Naive thymus-derived CD4-positive, alpha-beta T cell (primary cell): ENCODE measurements at regions not wholly inside any gene's neighbourhood (a gene's known extent, or its start where the extent isn't known, plus 50 kb on each side); places are given as distances from the start of the nearest gene placed in this dataset.

ENCODE experiments used
- ATAC-seq: fragments of 150-1000 bp; cut with Tn5 transposase; 2 replicates; pipeline ENCODE4 v1.10.0; 2021; ENCODE audit warnings: mild to moderate bottlenecking, moderate library complexity
- CTCF ChIA-PET: fragments of 350-600 bp; sonication (Branson Sonifier 250); formaldehyde crosslinking; loops from one replicate; lab custom pipeline; 2021; ENCODE audit warnings: antibody characterized with exemption; lab: Charles Lee
- POLR2A ChIA-PET: fragments of 350-600 bp; sonication (Branson Sonifier 250); formaldehyde crosslinking; loops from one replicate; lab custom pipeline; 2021; ENCODE audit warnings: antibody characterized with exemption, inconsistent platforms; lab: Charles Lee
- DNase-seq, 9 donors: peaks; one replicate each; pipeline versions ENCODE4 v3.0.0 to v3.0.0-alpha.2; 2020 to 2022; ENCODE audit warnings: mixed read lengths in 1 of 9
- H3K27ac ChIP-seq: one replicate; pipeline ENCODE4 v1.7.0; 2013; ENCODE audit warnings: mild to moderate bottlenecking, low read depth, low read length, moderate library complexity
- H3K27me3 ChIP-seq, 2 donors: one replicate each; pipeline ENCODE4 v1.7.0; 2013; ENCODE audit warnings: low read length in 2 of 2, mild to moderate bottlenecking in 2 of 2, moderate library complexity in 2 of 2; ENCODE audit not compliant: control insufficient read depth in 2 of 2, insufficient read depth in 2 of 2
- H3K36me3 ChIP-seq, 3 experiments: 1 replicate in 2 of 3; 2 replicates in 1 of 3; pipeline ENCODE4 v1.7.0; 2013; ENCODE audit warnings: low read length in 3 of 3, mild to moderate bottlenecking in 3 of 3, moderate library complexity in 1 of 3; ENCODE audit not compliant: insufficient read depth in 3 of 3, control insufficient read depth in 2 of 3
- H3K4me1 ChIP-seq, 2 donors: one replicate each; pipeline ENCODE4 v1.7.0; 2013; ENCODE audit warnings: low read length in 2 of 2, mild to moderate bottlenecking in 2 of 2, moderate library complexity in 1 of 2; ENCODE audit not compliant: control insufficient read depth in 2 of 2, insufficient read depth in 2 of 2
- H3K4me3 ChIP-seq: 2 replicates; pipeline ENCODE4 v1.7.0; 2013; ENCODE audit warnings: mild to moderate bottlenecking, low read length
- H3K9me3 ChIP-seq, 3 experiments: 1 replicate in 2 of 3; 2 replicates in 1 of 3; pipeline ENCODE4 v1.7.0; 2013; ENCODE audit warnings: low read length in 3 of 3; ENCODE audit not compliant: control insufficient read depth in 2 of 3
- H3K27ac Mint-ChIP-seq, 9 donors: one replicate each; pipeline ENCODE4 v1.8.0; 2020 to 2022; ENCODE audit warnings: mixed read lengths in 9 of 9, mild to moderate bottlenecking in 8 of 9, moderate library complexity in 5 of 9, inconsistent platforms in 2 of 9
- H3K27me3 Mint-ChIP-seq, 5 donors: one replicate each; pipeline ENCODE4 v1.8.0; 2021 to 2022; ENCODE audit warnings: mixed read lengths in 5 of 5, mild to moderate bottlenecking in 1 of 5
- H3K36me3 Mint-ChIP-seq, 5 donors: one replicate each; pipeline ENCODE4 v1.8.0; 2020 to 2022; ENCODE audit warnings: mixed read lengths in 5 of 5, mild to moderate bottlenecking in 3 of 5, inconsistent platforms in 1 of 5
- H3K4me1 Mint-ChIP-seq, 7 donors: one replicate each; pipeline ENCODE4 v1.8.0; 2020 to 2022; ENCODE audit warnings: mixed read lengths in 7 of 7, mild to moderate bottlenecking in 3 of 7, inconsistent platforms in 1 of 7
- H3K4me3 Mint-ChIP-seq, 10 donors: one replicate each; pipeline ENCODE4 v1.8.0; 2020 to 2022; ENCODE audit warnings: mild to moderate bottlenecking in 10 of 10, mixed read lengths in 10 of 10, moderate library complexity in 6 of 10, inconsistent platforms in 2 of 10
- H3K9me3 Mint-ChIP-seq, 11 donors: one replicate each; pipeline ENCODE4 v1.8.0; 2020 to 2022; ENCODE audit warnings: mixed read lengths in 11 of 11, mild to moderate bottlenecking in 4 of 11, inconsistent platforms in 1 of 11, moderate library complexity in 1 of 11
- intact Hi-C, 2 donors: fragments of 100-400 bp; cut with micrococcal nuclease; formaldehyde crosslinking; loops; one replicate each; pipeline ENCODE4 v1.15.1; 2023

DNA sequence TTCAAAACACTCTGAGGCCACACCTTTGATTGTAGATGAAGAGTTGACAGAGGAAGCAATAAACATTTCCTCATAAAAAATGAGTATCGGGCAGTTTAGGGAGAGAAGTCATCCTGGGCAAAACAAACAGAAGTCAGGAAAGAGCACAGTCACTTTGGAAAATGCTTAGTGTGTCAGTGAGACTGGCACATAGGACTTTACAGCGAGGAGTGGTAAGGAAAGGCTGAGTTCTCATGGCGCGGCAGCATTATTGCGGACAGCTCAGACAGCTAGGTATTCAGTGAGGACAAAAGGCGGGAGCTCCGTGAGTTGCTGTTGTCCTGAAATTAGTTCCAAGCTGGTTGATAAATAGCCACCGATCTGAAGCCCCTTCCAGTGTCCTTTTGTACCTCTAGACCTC lies 229.9 kb downstream of the SNAPC1 start:
- DNase-seq (no peak), ATAC-seq (no peak)
- Histone ChIP-seq H3K9me3 (no peaks in the 10 kb centered on the region), H3K4me3 (no peak overlapping the region), H3K4me1 (no peaks in the 10 kb centered on the region), H3K36me3 (no peaks in the 10 kb centered on the region), H3K27me3 (no peaks in the 10 kb centered on the region), H3K27ac (no peak overlapping the region)
- ChIA-PET POLR2A (no interaction called here), CTCF (no interaction called here)
- Mint-ChIP-seq H3K36me3 (peaks cover 0 to 4% (median 0%) of the 10 kb centered on the region in 5 donors), H3K27me3 (peaks cover 0 to 8% (median 2%) of the 10 kb centered on the region in 5 donors), H3K27ac (no peak overlapping the region), H3K9me3 (no peaks in the 10 kb centered on the region), H3K4me1 (no peaks in the 10 kb centered on the region), H3K4me3 (no peak overlapping the region)
- intact Hi-C loops: no loop called here

- Mint-ChIP-seq H3K36me3 (no peaks in the 10 kb centered on the region), H3K4me3 (no peak overlapping the region), H3K27me3 (peaks cover 0 to 8% (median 2%) of the 10 kb centered on the region in 5 donors), H3K27ac (no peak overlapping the region), H3K9me3 (no peaks in the 10 kb centered on the region), H3K4me1 (no peaks in the 10 kb centered on the region)
- Histone ChIP-seq H3K4me3 (no peak overlapping the region), H3K36me3 (no peaks in the 10 kb centered on the region), H3K4me1 (no peaks in the 10 kb centered on the region), H3K27me3 (no peaks in the 10 kb centered on the region), H3K9me3 (no peaks in the 10 kb centered on the region), H3K27ac (no peak overlapping the region)
- no peak for ATAC-seq
- ChIA-PET CTCF (no interaction called here), POLR2A (no interaction called here)
- intact Hi-C loops: no loop called here
- DNase-seq: no peak
These were observed 230.7 kb downstream of the SNAPC1 start for GRCh38 chr14:61992926-61993325.

GRCh38 chr14:61994589-61994988 lies 232.4 kb downstream of the SNAPC1 start:
- CTCF ChIA-PET: no interaction called here
- H3K4me1 ChIP-seq: no peaks in the 10 kb centered on the region
- no peak overlapping the region for H3K27ac ChIP-seq
- POLR2A ChIA-PET: no interaction called here
- Mint-ChIP-seq H3K27ac (no peak overlapping the region), H3K4me1 (no peaks in the 10 kb centered on the region), H3K9me3 (no peaks in the 10 kb centered on the region), H3K27me3 (peaks cover 0 to 8% (median 5%) of the 10 kb centered on the region in 5 donors), H3K4me3 (no peak overlapping the region), H3K36me3 (no peaks in the 10 kb centered on the region)
- no peak overlapping the region for H3K4me3 ChIP-seq
- ATAC-seq: no peak
- intact Hi-C loops: no loop called here
- H3K36me3 ChIP-seq: no peaks in the 10 kb centered on the region
- H3K27me3 ChIP-seq: no peaks in the 10 kb centered on the region
- no peak for DNase-seq
- H3K9me3 ChIP-seq: no peaks in the 10 kb centered on the region

DNA sequence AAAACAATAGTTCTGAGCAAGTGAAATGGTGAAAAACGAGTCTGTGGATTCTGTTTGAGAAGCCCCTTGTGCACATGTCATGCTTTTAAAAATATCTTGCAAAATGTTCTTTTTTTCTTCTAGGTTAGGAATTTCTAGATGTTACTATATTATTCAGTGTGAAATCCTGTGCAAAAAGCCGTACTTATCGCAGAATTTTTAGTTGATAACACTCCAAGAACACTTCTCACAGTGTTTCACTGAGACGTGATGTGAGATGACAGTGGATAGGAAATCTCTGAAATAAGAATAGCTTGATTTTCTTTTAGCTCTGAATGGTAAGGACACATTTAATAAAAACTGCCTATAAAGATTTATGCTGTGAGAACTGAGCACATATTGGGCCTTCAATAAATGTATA lies 234.5 kb downstream of the SNAPC1 start:
- Mint-ChIP-seq H3K36me3 (no peaks in the 10 kb centered on the region), H3K9me3 (peaks cover 0 to 1% (median 0%) of the 10 kb centered on the region in 11 donors), H3K4me3 (no peak overlapping the region), H3K27me3 (peaks cover 5 to 15% (median 10%) of the 10 kb centered on the region in 5 donors), H3K4me1 (no peaks in the 10 kb centered on the region), H3K27ac (no peak overlapping the region)
- no peaks in the 10 kb centered on the region for H3K36me3 ChIP-seq
- H3K9me3 ChIP-seq: no peaks in the 10 kb centered on the region
- CTCF ChIA-PET: no interaction called here
- H3K27ac ChIP-seq: no peak overlapping the region
- no peaks in the 10 kb centered on the region for H3K27me3 ChIP-seq
- ATAC-seq (no peak), DNase-seq (no peak)
- no peak overlapping the region for H3K4me3 ChIP-seq
- no peaks in the 10 kb centered on the region for H3K4me1 ChIP-seq
- intact Hi-C loops: no loop called here
- POLR2A ChIA-PET: no interaction called here

- ChIA-PET CTCF (no interaction called here), POLR2A (no interaction called here)
- no peaks in the 10 kb centered on the region for H3K36me3 ChIP-seq
- H3K4me3 ChIP-seq: no peak overlapping the region
- ATAC-seq (no peak), DNase-seq (no peak)
- intact Hi-C loops: no loop called here
- Mint-ChIP-seq H3K4me1 (no peaks in the 10 kb centered on the region), H3K27ac (no peak overlapping the region), H3K36me3 (no peaks in the 10 kb centered on the region), H3K9me3 (peaks cover 0 to 4% (median 0%) of the 10 kb centered on the region in 11 donors), H3K27me3 (peaks cover 5 to 19% (median 10%) of the 10 kb centered on the region in 5 donors), H3K4me3 (no peak overlapping the region)
- H3K27me3 ChIP-seq: no peaks in the 10 kb centered on the region
- H3K9me3 ChIP-seq: no peaks in the 10 kb centered on the region
- H3K27ac ChIP-seq: no peak overlapping the region
- no peaks in the 10 kb centered on the region for H3K4me1 ChIP-seq
These were observed 234.9 kb downstream of the SNAPC1 start for GRCh38 chr14:61997161-61997560.

- DNase-seq (no peak), ATAC-seq (no peak)
- Histone ChIP-seq H3K4me3 (no peak overlapping the region), H3K4me1 (no peaks in the 10 kb centered on the region), H3K27me3 (no peaks in the 10 kb centered on the region), H3K27ac (no peak overlapping the region), H3K36me3 (no peaks in the 10 kb centered on the region), H3K9me3 (no peaks in the 10 kb centered on the region)
- Mint-ChIP-seq H3K27me3 (peaks cover 3 to 46% (median 34%) of the 10 kb centered on the region in 5 donors), H3K9me3 (peaks cover 0 to 10% (median 5%) of the 10 kb centered on the region in 11 donors), H3K27ac (no peak overlapping the region), H3K4me1 (no peaks in the 10 kb centered on the region), H3K36me3 (peaks cover 0 to 8% (median 0%) of the 10 kb centered on the region in 5 donors), H3K4me3 (no peak overlapping the region)
- ChIA-PET POLR2A (no interaction called here), CTCF (no interaction called here)
- intact Hi-C loops: no loop called here
These were observed 239.7 kb downstream of the SNAPC1 start for GRCh38 chr14:62001963-62002362.

- ATAC-seq (no peak), DNase-seq (no peak)
- Mint-ChIP-seq H3K27me3 (peaks cover 8 to 46% (median 34%) of the 10 kb centered on the region in 5 donors), H3K9me3 (peaks cover 0 to 10% (median 5%) of the 10 kb centered on the region in 11 donors), H3K27ac (no peak overlapping the region), H3K4me1 (no peaks in the 10 kb centered on the region), H3K36me3 (peaks cover 0 to 8% (median 0%) of the 10 kb centered on the region in 5 donors), H3K4me3 (no peak overlapping the region)
- ChIA-PET CTCF (no interaction called here), POLR2A (no interaction called here)
- H3K4me1 ChIP-seq: no peaks in the 10 kb centered on the region
- H3K4me3 ChIP-seq: no peak overlapping the region
- no peaks in the 10 kb centered on the region for H3K9me3 ChIP-seq
- H3K27ac ChIP-seq: no peak overlapping the region
- no peaks in the 10 kb centered on the region for H3K36me3 ChIP-seq
- intact Hi-C loops: no loop called here
- H3K27me3 ChIP-seq: no peaks in the 10 kb centered on the region
These were observed 240.4 kb downstream of the SNAPC1 start for GRCh38 chr14:62002642-62003041.
